GM21619 (cell line): ENCODE measurements at regions not wholly inside any gene's neighbourhood (a gene's known extent, or its start where the extent isn't known, plus 50 kb on each side); places are given as distances from the start of the nearest gene placed in this dataset.

Experiments
- ATAC-seq: cut with Tn5 transposase; IDR thresholded peaks from one replicate; pipeline ENCODE4 v1.9.1; 2021; ENCODE audit not compliant: unreplicated experiment

DNA sequence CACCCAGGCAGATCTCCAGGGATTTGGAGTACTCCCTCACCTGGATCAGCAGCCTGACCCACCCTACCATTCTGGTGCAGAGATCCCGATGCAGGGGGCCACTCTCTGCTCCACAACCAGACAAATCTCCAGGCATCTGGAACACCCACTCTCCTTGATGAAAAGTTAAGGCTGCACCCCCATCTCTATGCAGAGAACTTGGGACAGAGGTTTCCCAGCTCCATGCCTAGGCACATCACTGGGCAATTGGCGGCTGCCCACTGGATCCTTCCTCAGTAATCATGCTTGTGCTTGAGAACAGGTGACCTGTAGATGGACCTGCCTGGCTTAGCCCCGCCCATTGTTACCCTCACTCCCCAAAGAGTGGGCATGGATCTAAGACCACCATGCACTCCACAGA, 624.9 kb downstream of the CBLN2 start:
- ATAC-seq: no peak

- ATAC-seq: no peak
Observed at GRCh38 chr18:71913641-71914040, 630.5 kb downstream of the CBLN2 start.

- no peak for ATAC-seq
Observed at GRCh38 chr18:71902482-71902881, 641.7 kb downstream of the CBLN2 start.

DNA sequence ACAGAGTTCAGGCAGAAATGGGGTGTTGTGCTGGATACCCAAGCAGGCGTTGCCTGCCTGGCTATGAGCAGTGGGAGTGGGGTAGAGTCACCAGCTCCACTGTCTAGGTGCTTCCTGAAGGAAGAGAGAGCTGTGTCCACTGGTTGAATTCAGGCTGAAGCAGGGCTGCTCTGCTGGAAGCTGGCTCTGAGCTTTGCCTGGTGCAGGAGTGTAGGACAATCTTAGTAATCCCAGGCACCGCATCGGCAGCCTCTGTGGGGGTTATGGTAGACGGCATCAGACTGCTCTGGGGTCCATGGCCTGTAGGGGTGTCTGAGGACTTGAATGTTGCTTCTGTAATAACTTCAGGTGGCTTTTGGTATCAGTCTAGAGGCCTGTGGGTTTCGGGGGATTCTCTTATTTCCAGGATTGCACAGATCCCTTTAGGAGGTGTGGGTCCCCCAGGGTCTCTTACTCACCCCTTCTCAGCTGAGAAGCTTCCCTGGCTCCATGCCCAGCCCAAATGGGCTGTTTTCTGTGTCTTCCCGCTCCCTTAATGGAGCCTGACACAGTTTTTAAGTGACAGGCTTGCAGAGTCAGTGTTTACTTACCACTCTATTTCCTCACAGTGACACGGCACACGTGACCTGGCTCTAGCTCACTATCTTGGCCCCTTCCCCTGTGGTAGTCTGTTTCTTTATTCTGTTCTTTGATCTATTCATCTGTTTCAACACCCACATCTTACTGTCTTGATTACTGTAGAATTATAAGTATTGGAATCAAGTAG, 644.3 kb downstream of the CBLN2 start:
- ATAC-seq: no peak

DNA sequence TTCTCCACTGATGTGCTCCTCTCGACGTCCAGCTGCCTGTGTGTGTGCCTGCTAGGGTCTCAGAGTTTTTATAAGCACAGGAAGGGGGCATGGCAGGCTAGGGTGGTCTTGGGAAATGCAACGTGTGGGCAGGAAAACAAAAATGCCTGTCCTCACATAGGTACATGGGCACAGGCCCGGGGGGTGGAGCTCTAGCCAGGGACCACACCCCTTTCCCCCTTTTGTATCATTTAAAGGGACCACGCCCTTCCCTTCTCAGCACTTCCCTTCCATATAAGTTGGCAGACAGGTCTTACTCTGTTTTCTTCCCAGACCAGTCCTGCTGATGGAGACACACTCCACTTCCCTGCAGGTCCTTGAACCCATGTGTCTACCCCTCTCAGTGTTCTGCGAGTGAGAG, 645.0 kb downstream of the CBLN2 start:
- ATAC-seq: no peak

- ATAC-seq: no peak
Observed at GRCh38 chr18:71887509-71887908, 656.6 kb downstream of the CBLN2 start.

GRCh38 chr18:71878226-71878625, 665.9 kb downstream of the CBLN2 start:
- no peak for ATAC-seq

DNA sequence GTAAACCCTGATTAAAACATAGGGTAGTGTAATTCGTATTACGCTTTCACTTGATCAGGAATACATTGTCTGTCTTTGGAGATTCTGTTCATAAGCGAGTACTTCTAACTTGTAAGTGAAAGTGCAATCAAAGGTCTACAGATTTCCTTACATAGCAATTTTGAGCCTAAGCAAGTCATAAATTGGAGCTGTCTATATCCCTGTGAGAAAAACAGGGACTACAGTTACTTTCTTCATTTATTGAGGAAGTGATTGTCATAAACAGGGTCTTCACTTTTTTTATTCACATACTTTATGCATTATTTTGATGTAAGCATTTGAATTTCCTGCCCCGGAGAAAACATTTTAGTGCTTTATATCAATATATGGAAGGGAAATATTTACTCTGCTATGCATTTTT, 670.4 kb downstream of the CBLN2 start:
- no peak for ATAC-seq

GRCh38 chr18:71865888-71866287, 678.3 kb downstream of the CBLN2 start:
- no peak for ATAC-seq

GRCh38 chr18:71850602-71851001, 693.5 kb downstream of the CBLN2 start:
- no peak for ATAC-seq

- no peak for ATAC-seq
Observed at GRCh38 chr18:71849407-71849806, 694.7 kb downstream of the CBLN2 start.

DNA sequence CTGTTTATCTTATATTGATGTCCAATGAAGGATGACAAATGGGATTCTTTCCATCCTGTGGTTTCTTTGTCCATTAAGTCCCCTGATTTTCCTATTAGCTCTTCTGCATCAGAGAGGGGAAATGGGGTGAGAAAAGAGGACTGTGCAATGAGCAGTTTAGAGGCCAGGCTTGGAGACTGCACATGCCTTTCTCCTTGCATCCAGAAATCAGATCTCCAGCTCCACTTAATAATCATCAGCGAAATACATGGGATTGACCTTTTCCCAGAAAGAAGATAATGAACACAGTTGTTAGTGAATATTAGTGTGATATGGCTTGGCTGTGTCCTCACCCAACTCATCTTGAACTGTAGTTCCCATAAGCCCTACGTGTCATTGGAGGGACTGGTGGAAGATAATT, 697.4 kb downstream of the CBLN2 start:
- ATAC-seq: no peak

DNA sequence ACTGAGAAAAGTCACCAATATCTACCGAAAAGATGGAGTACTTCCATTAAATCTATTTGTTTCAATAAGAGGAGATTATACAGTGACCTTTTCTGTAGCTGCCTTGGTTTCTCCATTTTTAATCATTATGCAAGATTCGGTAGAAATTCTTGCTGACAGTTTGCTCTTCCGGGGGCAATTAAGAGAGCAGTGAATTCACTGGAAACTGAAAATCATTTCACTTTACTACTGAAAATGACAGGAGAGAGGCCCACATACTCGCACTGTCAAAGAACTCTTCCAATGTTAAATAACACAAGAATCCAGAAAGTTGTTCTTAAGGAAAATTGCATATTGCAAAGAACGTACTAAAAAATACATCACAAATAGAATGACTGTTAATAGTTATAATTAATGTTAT, 699.3 kb downstream of the CBLN2 start:
- ATAC-seq: no peak

DNA sequence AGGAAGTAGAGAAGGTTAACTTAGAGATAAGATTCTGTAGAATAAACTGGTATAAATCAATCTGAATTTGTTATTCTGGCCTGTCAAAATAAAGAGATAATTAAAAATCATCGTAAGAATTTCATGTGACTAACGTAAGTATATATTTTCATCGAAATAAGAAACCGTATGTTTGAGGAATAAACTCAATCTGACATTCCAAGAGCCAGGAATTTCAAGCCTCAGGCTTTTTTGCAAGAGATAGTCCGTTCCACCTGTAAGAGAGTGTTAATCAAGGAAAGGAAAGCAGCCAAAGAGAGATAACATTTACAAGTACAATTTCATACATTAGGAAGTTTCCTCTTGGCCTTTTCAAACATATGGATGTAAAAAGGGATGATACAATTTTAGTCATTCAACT, 701.5 kb downstream of the CBLN2 start:
- no peak for ATAC-seq

GRCh38 chr18:71837547-71837946, 706.6 kb downstream of the CBLN2 start:
- no peak for ATAC-seq

GRCh38 chr18:71832946-71833617, 711.1 kb downstream of the CBLN2 start:
- no peak for ATAC-seq

GRCh38 chr18:71831039-71831438, 713.1 kb downstream of the CBLN2 start:
- no peak for ATAC-seq

- ATAC-seq: no peak
Observed at GRCh38 chr18:71827301-71827700, 716.8 kb downstream of the CBLN2 start.

DNA sequence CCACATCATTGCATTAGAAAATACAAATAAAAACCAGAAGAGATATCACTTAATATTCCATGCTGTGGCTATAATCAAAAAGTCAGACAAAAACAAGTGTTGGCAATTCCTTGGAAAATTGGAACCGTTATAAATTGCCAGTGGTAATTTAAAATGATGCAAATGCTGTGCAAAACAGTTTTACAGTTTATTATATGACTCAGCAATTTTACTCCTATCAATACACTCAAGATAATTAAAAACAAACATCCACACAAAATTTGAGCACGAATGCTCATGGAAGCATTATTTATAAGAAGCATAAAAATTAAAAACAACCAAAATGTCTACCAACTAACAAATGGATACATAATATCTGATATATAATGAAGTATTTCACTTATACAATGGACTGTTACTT, 728.8 kb downstream of the CBLN2 start:
- no peak for ATAC-seq

DNA sequence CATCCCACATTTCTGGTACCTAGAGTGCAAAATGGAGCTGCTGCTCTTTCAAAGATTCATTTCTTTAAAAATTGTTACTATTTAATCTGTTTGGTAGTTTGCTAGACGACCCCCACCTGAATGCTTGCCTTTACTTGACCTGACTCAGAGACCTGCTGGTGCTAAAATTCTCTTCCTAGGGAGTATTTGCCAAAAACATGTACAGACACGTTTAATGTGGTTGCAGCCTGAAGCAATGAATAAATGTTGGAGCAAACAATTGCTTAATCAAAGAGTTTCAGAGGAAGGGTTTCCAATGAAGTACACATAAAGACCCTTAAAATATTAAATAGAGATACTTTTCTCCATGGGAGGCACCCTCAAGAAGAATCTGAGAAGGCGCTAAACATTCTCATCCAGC, 734.4 kb downstream of the CBLN2 start:
- no peak for ATAC-seq

DNA sequence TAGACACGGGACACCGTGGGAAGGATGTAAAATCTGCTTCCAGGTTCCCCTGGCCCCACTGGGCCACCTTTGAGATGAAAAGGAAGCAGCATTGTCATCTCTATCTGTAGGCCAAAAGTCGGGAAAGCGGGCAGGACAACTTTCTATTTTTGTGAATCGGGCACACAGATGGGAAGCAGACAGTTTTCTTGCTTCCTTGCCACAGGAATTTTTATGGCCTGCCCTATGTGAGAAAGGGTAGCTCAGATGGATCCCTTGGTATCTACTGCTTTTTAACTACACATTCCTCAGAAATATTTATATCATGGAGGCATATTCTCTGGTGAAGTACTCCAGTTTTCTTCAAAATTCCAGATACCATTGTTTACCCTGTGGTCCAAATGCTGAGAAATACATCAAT, 735.5 kb downstream of the CBLN2 start:
- no peak for ATAC-seq

GRCh38 chr18:71807586-71807985, 736.6 kb downstream of the CBLN2 start:
- ATAC-seq: no peak
